ENCODE measurements at regions not wholly inside any gene's neighbourhood (a gene's known extent, or its start where the extent isn't known, plus 50 kb on each side); places are given as distances from the start of the nearest gene placed in this dataset.

- Histone ChIP-seq H3K27me3 (ENCODE audit: control insufficient read depth, insufficient read depth, low read length) (peaks cover 2% of the 10 kb centered on the region), H3K4me3 (ENCODE audit: low read depth, low read length) (no peak overlapping the region), H3K9me3 (ENCODE audit: control insufficient read depth, insufficient read depth, low read length) (no peaks in the 10 kb centered on the region), H3K27ac (ENCODE audit: low read depth, low read length) (no peak overlapping the region)
- ChIA-PET POLR2A (no interaction called here), CTCF (interaction anchor here (1.1 kb wide), 1 partner anchor 483 kb away, joined by 4 read pairs; no protein-coding TSS in a partner anchor)
- no peak for DNase-seq (ENCODE audit: low read depth, low spot score)
- no peak for TF ChIP-seq CTCF (IDR thresholded peaks at IDR 0.05; ENCODE audit: low read depth, low read length)
Observed at GRCh38 chr10:44172883-44173607, 211.9 kb downstream of the CXCL12 start.

- TF ChIP-seq CTCF (IDR thresholded peaks at IDR 0.05; ENCODE audit: low read depth, low read length), result no peak
- no peak overlapping the region for H3K27ac ChIP-seq (ENCODE audit: low read depth, low read length)
- POLR2A ChIA-PET, result no interaction called here
- peaks cover 2% of the 10 kb centered on the region for H3K27me3 ChIP-seq (ENCODE audit: control insufficient read depth, insufficient read depth, low read length)
- H3K4me3 ChIP-seq (ENCODE audit: low read depth, low read length), result no peak overlapping the region
- no peaks in the 10 kb centered on the region for H3K9me3 ChIP-seq (ENCODE audit: control insufficient read depth, insufficient read depth, low read length)
- DNase-seq (ENCODE audit: low read depth, low spot score), result no peak
- CTCF ChIA-PET, result no interaction called here
Observed at GRCh38 chr10:44171765-44172164, 213.1 kb downstream of the CXCL12 start.

- DNase-seq (ENCODE audit: low read depth, low spot score), result no peak
- CTCF ChIA-PET, result no interaction called here
- POLR2A ChIA-PET, result no interaction called here
- Histone ChIP-seq H3K4me3 (ENCODE audit: low read depth, low read length) (no peak overlapping the region), H3K27me3 (ENCODE audit: control insufficient read depth, insufficient read depth, low read length) (peaks cover 2% of the 10 kb centered on the region), H3K9me3 (ENCODE audit: control insufficient read depth, insufficient read depth, low read length) (no peaks in the 10 kb centered on the region), H3K27ac (ENCODE audit: low read depth, low read length) (no peak overlapping the region)
- TF ChIP-seq CTCF (IDR thresholded peaks at IDR 0.05; ENCODE audit: low read depth, low read length), result no peak
Observed at GRCh38 chr10:44168478-44168877, 216.4 kb downstream of the CXCL12 start.

GRCh38 chr10:44167752-44168151, 217.1 kb downstream of the CXCL12 start:
- no peak overlapping the region for H3K4me3 ChIP-seq (ENCODE audit: low read depth, low read length)
- no peak for TF ChIP-seq CTCF (IDR thresholded peaks at IDR 0.05; ENCODE audit: low read depth, low read length)
- H3K27ac ChIP-seq (ENCODE audit: low read depth, low read length), result no peak overlapping the region
- peaks cover 2% of the 10 kb centered on the region for H3K27me3 ChIP-seq (ENCODE audit: control insufficient read depth, insufficient read depth, low read length)
- DNase-seq (ENCODE audit: low read depth, low spot score), result no peak
- ChIA-PET CTCF (no interaction called here), POLR2A (no interaction called here)
- H3K9me3 ChIP-seq (ENCODE audit: control insufficient read depth, insufficient read depth, low read length), result no peaks in the 10 kb centered on the region

- H3K27me3 ChIP-seq (ENCODE audit: control insufficient read depth, insufficient read depth, low read length), result peaks cover 2% of the 10 kb centered on the region
Observed at GRCh38 chr10:44166441-44166840, 218.5 kb downstream of the CXCL12 start.

More at GRCh38 chr10:44166441-44166840, 218.5 kb downstream of the CXCL12 start:
- Histone ChIP-seq H3K27ac (ENCODE audit: low read depth, low read length) (no peak overlapping the region), H3K9me3 (ENCODE audit: control insufficient read depth, insufficient read depth, low read length) (no peaks in the 10 kb centered on the region), H3K4me3 (ENCODE audit: low read depth, low read length) (no peak overlapping the region)
- no peak for TF ChIP-seq CTCF (IDR thresholded peaks at IDR 0.05; ENCODE audit: low read depth, low read length)
- DNase-seq (ENCODE audit: low read depth, low spot score), result no peak
- ChIA-PET CTCF (no interaction called here), POLR2A (no interaction called here)
